ENCODE measurements at regions not wholly inside any gene's neighbourhood (a gene's known extent, or its start where the extent isn't known, plus 50 kb on each side); places are given as distances from the start of the nearest gene placed in this dataset.
"Not testable (repeated sequence)": the region's sequence is repeated elsewhere in the genome, so short reads cannot be mapped to it uniquely, and the experiment has no call there.

DNA sequence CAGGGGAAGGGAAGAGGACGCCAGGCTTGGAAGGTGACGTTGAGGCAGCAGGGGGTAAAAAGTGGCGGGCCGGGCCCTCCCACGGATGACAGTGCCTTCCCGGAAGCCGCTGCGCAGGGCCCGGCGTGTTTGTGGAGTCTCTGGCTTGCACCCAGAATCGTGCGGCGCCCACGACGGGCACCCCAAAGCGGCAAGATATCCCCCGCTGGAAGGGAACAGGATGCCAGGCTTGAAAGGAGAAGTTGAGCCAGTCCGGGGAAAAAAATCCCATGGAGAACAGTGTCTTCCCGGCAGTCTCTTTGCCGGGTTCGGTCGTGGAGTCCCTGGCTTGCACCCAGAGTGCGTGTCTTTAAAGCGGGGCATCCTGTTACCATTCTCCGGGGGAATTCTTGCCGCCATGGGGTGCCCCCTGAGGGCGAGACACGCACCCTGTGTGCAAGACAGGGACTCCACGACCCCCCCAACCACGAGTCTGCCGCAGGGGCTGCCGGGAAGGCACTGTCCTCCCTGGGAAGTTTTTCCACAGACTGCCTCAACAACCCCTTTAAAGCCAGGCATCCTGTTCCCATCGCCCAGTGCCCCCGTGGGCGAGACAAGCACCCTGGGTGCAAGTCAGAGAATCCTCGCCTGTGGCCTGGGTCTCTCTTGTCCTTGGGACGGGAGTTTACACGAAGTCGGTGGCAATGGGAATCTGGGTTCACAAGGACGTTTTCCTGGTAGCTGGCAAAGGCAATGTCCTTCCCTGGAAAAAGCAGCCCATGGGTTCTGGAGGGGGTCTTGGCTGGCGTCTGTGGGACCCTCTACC is 156.1 kb upstream of the ALG10B start:
- no peak for DNase-seq

DNA sequence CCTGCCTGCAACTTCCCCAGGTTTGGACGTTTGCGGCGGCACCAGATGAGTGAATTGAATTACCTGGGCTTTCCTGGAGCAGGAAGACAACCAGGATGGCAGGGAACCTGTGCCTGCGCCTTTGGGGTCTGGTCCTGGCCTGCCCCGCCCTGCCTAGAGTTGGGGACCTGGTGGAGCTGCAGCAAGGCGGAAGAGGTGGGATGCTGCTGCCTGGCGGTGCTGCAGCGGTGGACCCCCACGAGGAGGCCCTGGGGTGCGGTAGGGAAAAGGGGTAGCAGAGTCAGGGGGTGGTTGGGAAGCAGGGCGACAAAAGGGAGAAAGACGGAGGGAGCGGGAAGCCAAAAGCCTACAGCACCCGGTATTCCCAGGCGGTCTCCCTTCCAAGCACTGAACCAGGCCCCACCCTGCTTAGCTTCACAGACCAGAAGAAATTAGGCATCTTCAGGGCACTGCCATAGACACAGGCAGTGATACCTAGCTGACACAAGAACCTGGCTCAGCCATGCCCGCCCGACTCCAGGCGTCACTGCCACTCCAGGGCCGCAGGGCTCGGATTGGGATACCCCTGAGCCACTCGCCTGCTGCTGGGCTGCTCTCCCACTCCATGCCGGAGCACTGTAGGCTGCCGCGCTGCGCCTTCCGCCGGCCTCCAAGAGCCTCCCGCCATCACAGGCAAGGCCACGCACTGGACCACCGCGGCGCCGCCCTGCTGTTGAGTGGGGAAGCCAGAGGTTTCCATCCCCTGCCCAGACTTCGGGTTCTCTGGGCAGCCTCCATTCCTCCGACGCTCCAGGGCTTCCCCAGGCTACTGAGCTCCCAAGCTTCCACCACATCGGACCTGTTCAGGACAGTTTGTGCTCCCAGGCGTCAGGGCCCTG is 155.2 kb upstream of the ALG10B start:
- DNase-seq = no peak

DNA sequence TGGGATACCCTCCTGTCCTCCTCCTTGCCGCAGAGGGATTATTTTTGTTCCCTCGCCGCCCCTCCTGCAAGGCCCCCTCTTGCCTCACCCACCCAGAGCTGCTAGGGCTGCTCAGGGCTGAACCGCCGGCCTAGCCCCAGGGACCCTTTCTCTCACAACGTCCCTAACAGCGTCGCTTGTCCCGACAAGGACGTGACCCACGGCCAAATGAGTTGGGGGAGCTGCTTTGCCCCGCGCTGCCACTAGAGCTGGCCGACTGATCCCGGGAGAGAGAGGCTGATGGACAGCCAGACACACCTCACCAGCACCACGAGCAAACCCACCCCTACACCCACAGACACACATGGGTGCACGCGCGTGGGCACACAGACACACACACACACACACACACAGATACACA is 154.6 kb upstream of the ALG10B start:
- no peak for DNase-seq

GRCh38 chr12:38162708-38163441 is 153.7 kb upstream of the ALG10B start:
- no peak for DNase-seq

GRCh38 chr12:38163442-38163801 is 153.2 kb upstream of the ALG10B start:
- DNase-seq = no peak

- no peak for DNase-seq
These were observed 150.3 kb upstream of the ALG10B start for GRCh38 chr12:38166225-38166624.

DNA sequence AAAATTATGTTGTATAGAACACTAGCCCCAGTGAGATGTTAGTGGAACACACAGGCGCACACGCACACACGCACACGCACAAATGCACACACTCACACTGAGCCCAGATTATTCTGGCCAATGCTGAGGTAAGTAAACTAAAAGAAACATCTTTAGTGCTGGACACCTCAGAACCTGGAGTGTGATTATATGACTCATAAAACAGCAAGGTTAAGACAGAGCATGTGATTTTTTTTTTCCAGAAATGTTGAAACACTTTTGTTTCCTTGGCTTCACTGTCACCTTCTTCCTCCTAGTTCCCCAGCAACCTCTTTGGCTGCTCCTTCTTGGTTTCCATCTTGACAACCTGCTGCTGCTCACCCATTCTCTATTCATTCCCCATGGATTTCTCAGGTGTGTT is 141.0 kb upstream of the ALG10B start:
- DNase-seq = no peak

DNA sequence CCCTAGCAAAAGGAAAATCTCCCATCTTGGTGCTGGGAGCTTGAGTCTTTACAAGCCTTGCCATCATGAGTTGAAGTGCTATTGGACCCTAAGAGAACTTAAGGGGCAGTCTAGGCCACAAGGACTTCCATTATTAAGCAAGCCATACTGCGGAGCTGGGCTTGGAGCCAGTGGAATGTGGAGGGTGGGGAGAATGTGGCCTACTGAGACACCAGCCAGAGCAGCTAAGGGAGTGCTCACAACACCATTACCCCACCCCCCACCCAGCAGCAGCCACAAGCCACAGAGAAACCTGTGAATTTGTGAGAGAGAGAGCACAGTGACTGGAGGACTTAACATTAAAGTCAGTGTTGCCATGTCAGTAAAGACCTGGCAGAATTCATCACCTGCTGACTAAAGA is 133.0 kb upstream of the ALG10B start:
- DNase-seq = not testable (repeated sequence)

DNA sequence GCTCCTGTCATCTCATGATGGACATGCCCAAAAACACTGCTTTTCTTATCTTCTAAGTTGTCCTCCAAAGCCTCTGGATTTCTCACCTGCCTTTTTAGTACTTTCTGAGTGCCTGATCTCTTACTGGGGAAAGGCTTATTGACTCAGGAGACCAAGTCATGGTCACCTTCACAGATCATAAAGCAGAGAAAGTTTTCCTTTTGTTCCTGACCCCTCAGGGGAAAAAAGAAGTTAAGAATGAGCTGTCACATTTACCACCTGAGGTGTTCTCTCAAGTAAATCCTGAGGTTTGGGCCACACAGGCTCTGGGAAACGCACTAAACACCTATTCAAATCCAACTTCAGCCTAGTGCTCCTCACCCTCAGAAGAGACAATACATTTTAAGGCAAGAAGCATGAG is 119.3 kb upstream of the ALG10B start:
- DNase-seq = not testable (repeated sequence)

- DNase-seq = no peak
These were observed 114.9 kb upstream of the ALG10B start for GRCh38 chr12:38201461-38202276.

DNA sequence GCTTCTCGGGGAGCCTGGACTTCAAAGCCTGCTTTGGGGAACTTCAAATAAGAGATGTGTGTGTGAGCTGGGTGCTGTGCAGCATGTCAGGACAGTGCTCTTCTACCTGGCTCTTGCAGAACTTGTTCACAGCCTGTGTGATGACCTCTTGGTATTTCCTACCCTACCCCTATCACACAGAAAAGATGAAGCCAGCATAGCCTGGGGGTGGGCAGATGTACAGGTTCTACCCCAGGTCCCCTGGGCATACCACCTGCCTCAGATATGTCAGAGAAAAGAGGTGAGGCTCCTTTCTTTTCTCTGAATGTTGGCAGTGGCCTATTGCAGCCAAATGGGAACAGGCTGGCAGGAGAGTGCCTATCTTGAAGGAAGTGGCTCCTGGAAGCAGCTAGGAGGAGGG is 111.7 kb upstream of the ALG10B start:
- no peak for DNase-seq

DNA sequence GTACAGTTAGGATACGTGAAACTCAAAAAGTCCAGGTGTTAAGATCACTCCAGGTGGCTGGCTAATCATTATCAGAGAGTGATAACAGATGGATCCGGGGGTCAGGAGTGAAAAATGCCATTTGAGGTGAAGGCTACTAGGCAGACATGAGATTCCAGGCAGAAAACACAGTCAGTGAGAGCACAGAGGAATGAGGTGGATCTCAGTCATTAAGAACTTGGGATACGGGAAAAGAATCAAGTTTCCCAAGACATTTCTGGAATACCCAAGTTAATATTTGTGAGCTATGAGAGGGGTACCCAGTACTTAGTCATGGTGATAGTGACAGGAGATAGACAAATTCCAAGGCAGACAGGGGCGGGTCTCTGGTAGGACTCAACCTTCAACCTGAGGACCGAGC is 94.6 kb upstream of the ALG10B start:
- DNase-seq = no peak

DNA sequence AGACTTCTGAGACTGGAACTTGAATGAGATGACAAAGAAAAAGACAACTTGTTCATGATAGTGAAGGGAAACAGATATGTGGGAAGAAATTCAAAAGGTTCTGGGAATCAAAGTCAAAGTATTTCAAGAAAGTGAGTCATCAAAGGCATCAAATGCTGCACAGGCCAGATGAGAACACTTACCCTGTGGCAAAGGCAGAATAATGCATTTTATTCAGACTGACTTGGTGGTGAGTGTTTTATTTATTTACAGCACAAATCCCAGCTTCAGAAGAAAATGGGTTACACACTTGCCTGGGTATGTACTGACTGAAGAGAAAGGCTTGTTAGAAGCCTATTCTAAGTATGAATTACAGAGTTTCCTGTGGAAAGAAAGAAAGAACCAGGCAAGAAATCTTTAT is 78.2 kb upstream of the ALG10B start:
- not testable (repeated sequence) for DNase-seq

DNA sequence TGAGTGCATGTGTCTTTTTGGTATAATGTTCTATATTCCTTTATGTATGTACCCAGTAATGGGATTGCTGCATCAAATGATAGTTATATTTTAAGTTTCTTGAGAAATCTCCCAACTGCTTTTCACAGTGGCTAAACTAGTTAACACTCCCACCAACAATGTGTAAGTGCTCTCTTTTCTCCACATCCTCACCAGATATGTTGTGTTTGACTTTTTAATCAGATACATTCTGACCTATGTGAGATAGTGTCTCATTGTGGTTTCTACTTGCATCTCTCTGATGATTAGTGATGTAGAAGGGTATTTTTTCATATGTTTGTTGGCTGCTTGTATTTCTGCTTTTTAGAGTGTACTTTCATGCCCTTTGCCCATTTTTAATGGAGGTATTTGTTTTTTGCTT is 62.8 kb upstream of the ALG10B start:
- DNase-seq = no peak

GRCh38 chr12:38258411-38258810 is 58.2 kb upstream of the ALG10B start:
- no peak for DNase-seq

All from midbrain (tissue), 1 donor.